ENCODE measurements at regions not wholly inside any gene's neighbourhood (a gene's known extent, or its start where the extent isn't known, plus 50 kb on each side); places are given as distances from the start of the nearest gene placed in this dataset.
"Not testable (repeated sequence)": the region's sequence is repeated elsewhere in the genome, so short reads cannot be mapped to it uniquely, and the experiment has no call there.

DNA sequence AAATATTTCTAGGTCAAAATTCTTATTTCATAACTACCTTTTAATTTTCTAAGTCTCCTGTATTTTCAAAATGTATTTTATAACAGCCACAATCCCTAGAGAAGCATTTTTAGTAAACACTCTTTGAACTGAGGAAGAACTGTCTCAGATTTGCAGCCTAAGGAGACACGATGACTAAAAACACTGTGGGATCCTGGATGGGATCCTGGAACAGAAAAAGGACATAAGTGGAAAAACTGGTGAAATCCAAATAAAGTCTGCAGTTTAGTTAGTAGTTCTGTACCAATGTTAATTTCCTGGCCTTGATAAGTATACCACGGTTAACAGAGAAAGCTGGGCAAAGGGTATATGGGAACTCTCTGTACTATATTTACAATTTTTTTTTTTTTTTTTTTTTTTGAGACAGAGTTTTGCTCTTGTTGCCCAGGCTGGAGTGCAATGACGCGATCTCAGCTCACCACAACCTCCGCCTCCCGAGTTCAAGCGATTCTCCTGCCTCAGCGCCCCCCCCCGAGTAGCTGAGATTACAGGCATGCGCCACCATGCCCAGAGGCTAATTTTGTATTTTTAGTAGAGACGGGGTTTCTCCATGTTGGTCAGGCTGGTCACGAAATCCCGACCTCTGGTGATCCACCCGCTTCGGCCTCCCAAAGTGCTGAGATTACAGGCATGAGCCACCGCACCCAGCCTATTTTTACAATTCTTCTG lies 600.2 kb upstream of the DIPK2B start:
- in situ Hi-C loops (cut with HindIII; ENCODE audit: low pct_unique_long_range_greater_than_20kb, low sequenced_read_pairs) = not testable (repeated sequence)
- DNase-seq (ENCODE audit: low read depth, low spot score) = peak; percentile 84

DNA sequence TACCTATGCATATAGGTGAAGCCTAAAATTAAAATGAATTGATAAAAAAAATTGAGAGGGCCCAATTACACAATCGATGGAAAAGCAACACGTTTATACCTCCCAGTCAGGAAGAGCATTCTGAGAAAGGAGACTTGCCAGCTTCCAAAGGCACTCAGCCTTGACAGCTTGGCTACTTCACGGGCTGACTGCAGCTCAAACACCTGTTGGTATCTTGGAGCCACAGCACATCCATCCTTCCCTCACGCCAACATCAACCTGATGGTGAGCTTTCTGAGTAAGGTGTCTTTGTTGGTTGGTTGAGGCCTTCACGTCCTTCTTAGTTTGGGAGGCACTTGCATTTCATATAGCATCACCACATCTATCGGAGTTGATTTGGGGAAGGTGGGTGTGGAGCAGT lies 598.9 kb upstream of the DIPK2B start:
- in situ Hi-C loops (cut with HindIII; ENCODE audit: low pct_unique_long_range_greater_than_20kb, low sequenced_read_pairs) = no loop called here

DNA sequence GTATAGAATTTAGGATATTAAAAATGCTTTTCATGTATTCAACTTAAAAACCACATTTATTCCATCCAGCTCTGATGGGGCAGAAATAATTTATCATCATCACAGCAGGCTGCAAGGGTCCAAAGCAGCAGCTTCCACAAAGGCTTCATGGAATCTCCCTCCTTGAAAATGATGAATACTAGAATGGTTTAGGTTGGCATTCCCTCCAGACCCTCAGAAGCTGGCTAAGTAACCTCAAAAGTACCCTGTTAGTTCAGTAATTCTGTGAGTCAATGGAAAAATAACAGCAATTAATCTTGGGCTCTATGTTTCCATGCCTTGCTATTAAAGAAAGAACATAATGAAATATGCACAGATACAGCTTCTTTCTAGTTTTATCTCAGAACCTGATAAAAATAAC lies 594.9 kb upstream of the DIPK2B start:
- in situ Hi-C loops (cut with HindIII; ENCODE audit: low pct_unique_long_range_greater_than_20kb, low sequenced_read_pairs) = no loop called here
- DNase-seq (ENCODE audit: low read depth, low spot score) = no peak

More for the DNA sequence above, 598.9 kb upstream of the DIPK2B start:
- DNase-seq (ENCODE audit: low read depth, low spot score) = no peak

DNA sequence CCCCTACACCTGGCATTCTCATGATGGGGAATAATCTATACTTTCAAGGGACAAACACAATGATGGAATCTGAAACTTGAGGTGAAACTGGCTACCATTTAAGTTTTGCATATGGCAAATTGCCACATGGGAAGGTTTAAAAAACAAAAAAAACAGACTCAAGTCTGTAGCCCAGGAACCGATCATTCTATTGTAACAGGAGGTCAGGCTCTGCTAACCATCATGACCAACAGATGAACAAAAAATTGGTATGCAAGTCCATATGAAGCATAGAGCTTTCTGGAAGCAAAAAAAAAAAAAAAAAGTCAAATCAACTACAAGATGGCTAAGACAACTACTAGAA lies 594.3 kb upstream of the DIPK2B start:
- no peak for DNase-seq (ENCODE audit: low read depth, low spot score)
- in situ Hi-C loops (cut with HindIII; ENCODE audit: low pct_unique_long_range_greater_than_20kb, low sequenced_read_pairs) = no loop called here

DNA sequence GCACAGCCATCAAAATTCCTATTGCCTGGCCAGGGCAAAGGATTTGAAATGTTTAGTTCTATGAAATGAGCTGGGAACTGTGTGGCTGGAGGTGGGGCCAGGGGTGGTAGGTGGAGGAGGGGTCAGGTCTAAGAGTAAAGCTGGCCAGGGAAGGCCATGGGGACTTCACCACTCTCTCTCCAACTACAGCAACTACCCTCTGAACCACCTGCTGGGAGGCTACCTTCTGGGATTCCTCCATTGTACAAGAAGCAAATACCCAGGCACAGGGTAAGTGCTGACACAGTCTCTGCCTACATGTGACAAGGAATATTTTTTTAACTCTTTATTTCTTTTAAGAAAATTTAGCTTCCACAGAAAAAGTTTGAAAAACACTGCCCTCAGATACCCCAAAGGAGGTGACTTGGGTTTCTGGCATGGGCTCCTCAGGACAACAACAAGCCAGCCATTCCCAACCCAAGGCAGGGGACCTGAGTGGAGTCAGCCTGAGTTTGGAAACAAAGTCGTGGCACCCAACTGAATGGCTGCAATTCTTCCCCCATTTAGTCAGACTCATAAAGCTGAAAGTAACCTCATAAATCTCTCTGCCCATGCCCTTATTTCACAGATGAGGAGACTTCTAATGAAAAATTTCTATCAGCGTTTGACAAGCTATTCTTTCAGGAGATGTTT lies 593.8 kb upstream of the DIPK2B start:
- in situ Hi-C loops (cut with HindIII; ENCODE audit: low pct_unique_long_range_greater_than_20kb, low sequenced_read_pairs) = no loop called here
- no peak for DNase-seq (ENCODE audit: low read depth, low spot score)

DNA sequence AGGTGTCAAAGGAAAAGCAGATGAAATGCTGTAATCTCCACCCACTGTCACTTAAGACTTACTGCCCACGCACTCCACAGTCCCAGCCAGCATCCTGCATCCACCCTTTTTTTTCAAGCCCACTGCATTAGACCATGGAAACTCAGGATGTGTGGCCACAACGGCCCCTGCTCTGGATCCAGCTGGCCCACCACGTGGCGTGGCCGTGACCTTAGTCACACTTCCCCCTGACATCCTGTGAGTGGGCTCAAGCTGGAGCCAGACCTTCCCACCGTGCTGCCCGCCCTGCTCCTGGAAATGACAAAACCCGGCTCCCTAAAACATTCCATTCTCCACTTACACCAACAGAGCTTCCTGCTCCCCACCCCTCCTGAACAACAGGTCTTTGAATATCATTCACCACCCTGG lies 588.3 kb upstream of the DIPK2B start:
- in situ Hi-C loops (cut with HindIII; ENCODE audit: low pct_unique_long_range_greater_than_20kb, low sequenced_read_pairs) = no loop called here
- DNase-seq (ENCODE audit: low read depth, low spot score) = no peak

DNA sequence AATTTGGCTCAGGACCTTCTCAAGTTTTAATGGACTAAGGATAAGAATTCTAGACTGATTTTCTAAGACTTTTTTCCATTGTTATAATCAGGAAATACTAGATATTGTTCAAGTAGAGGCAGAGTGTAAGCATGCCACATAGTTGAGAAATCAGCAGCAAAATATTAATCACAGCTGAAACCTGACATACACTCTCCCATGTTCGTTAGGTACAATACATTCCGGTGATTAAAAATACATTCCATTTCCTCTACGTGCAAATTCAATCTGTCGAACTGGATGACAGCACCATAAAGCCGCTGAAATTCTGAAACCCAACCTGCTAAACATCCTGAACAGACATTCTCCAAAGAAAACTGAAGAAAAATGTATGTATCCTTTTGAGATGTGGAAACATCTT lies 587.6 kb upstream of the DIPK2B start:
- no peak for DNase-seq (ENCODE audit: low read depth, low spot score)
- in situ Hi-C loops (cut with HindIII; ENCODE audit: low pct_unique_long_range_greater_than_20kb, low sequenced_read_pairs) = no loop called here

DNA sequence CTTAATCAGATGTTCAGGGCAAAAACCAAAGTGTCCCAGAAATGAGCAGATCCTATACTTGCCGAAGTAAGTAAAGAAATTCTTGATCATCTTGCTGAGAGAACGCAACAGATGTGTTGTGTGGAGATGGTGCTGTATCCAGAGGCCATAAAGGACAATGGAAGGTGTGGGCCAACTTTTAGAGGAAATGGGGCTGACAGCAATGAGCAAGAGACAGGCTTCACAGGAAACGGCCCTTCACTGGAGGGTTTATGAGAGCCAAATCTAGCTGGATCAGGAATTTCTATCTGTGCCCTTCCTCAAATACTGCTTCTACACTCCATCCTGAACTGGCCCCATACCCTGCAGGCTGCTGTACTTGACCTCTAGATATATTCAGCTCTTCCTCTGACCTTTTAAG lies 583.9 kb upstream of the DIPK2B start:
- in situ Hi-C loops (cut with HindIII; ENCODE audit: low pct_unique_long_range_greater_than_20kb, low sequenced_read_pairs) = no loop called here

DNA sequence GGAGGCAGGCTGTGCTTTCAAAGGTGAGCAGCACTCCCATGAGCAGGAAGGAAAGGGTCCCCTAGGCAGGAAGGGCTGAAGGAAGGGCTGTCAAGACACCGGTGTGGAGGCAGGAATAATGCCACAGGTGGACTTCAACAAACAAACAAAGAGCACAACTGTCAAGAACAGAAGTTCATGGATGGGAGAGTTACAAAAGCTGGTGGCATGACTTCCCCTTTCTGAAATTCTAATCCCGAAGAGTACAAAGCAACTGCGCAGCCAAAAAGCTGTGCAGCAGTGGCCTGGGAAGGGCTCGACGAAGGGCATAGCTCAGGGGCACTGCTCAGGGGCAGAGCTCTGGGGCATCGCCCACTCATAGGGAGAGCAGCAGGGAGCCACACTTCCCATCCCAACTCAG lies 582.3 kb upstream of the DIPK2B start:
- in situ Hi-C loops (cut with HindIII; ENCODE audit: low pct_unique_long_range_greater_than_20kb, low sequenced_read_pairs) = no loop called here
- no peak for DNase-seq (ENCODE audit: low read depth, low spot score)

More for the DNA sequence above, 583.9 kb upstream of the DIPK2B start:
- no peak for DNase-seq (ENCODE audit: low read depth, low spot score)

DNA sequence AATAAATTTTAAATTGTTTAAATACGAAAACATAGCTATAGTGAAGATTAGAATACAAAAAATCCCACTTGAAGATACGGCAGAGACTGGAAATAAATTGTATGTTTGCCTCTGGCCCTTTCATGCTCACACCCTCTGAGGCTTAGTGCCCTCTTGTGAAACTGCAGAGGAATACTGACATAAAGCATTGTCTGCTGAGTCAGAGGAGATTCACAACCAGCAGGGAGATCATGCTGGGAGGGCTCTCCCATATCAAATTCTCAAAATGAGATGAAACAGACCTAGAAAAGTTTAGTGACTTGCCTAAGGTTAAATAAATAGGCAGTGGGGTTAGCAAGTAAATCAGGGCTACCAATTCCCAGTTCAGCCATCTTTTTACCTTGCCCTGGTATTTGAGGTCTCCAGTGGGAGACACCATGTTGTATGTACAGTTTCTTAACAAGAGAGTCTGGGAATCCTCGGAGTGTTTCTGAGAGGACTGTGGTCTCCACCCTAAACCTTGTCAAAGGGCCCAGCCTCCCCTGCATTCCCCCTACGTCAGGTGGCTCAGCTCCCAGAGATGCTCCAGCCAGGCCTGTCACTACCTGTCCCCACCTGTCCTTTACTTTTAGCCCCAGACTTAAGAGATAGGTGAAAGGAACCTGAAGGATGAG lies 581.4 kb upstream of the DIPK2B start:
- in situ Hi-C loops (cut with HindIII; ENCODE audit: low pct_unique_long_range_greater_than_20kb, low sequenced_read_pairs) = no loop called here
- DNase-seq (ENCODE audit: low read depth, low spot score) = peak; percentile 58

DNA sequence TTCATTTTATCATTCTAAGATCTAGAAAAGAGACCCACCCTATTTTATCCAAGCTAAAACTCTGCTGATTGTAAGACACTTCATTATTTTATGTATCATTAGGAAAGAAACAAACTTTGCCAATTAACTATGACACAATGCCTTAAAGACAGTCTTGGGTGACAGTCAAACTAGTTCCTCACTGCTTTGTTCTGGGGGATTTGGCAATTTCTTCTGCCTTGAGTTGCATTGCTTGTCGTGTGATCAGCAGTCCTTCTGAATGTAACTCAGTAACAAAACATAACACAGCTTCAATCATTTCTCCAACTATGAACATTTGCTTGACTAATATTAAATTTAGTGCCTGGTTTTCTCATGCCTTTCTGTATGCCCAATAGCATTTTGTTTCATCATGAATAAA lies 577.9 kb upstream of the DIPK2B start:
- in situ Hi-C loops (cut with HindIII; ENCODE audit: low pct_unique_long_range_greater_than_20kb, low sequenced_read_pairs) = no loop called here
- no peak for DNase-seq (ENCODE audit: low read depth, low spot score)

DNA sequence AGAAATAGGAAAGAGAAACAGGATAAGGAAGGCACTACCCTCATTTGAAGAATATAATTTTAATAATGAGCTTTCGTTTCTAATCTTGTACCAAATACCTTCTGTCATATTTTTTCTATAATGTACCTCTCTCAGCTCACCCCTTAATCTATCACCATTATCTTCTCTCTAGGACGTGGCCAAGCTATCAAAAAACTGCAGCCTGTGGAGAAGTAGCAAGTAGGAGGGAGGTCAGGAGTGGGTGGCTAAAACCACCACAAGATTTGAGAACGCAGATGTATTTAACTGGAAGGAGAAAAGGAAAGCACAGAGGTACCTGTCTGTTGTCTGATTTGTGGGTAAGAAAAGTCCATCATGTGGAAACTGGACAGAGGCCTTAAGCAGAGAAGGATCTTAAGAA lies 576.7 kb upstream of the DIPK2B start:
- in situ Hi-C loops (cut with HindIII; ENCODE audit: low pct_unique_long_range_greater_than_20kb, low sequenced_read_pairs) = no loop called here
- no peak for DNase-seq (ENCODE audit: low read depth, low spot score)

DNA sequence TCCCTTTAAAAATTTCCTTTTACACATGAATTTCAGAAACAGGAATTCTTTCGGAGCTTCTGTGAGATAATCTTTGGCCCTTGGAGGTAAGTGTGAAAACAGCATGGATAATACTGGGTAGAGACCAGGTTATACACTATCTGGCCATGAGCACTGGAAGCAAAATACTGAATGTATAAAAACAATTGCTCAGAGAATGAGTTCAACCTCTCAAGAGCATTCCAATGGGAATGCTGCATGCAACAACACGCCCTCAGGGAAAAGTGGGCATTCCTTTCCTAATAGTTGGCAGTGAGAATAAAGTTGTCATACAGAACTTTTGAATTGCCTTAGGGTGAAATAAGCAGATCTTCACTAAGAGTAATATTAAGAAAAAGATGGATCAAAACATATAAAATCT lies 574.8 kb upstream of the DIPK2B start:
- DNase-seq (ENCODE audit: low read depth, low spot score) = peak; percentile 64
- in situ Hi-C loops (cut with HindIII; ENCODE audit: low pct_unique_long_range_greater_than_20kb, low sequenced_read_pairs) = no loop called here

DNA sequence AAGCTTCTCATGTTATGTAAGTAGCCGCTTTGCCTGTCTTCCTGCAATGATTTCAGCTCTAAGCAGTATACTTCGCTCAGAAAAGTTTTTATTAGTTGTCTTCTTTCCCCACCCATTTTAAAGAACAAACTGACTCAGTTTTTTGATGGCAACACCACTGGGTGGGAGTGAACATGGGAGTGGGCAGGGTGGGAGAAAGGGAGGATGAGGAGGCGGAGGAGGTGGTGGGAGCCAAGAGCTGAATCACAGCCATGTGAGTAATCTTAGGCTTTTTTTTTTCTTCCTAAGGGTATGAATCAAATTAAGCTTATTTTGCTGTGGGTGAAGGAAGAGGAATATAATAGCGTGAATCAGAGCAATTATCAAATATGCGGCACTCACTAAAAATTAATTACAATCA lies 574.3 kb upstream of the DIPK2B start:
- in situ Hi-C loops (cut with HindIII; ENCODE audit: low pct_unique_long_range_greater_than_20kb, low sequenced_read_pairs) = no loop called here
- DNase-seq (ENCODE audit: low read depth, low spot score) = no peak

DNA sequence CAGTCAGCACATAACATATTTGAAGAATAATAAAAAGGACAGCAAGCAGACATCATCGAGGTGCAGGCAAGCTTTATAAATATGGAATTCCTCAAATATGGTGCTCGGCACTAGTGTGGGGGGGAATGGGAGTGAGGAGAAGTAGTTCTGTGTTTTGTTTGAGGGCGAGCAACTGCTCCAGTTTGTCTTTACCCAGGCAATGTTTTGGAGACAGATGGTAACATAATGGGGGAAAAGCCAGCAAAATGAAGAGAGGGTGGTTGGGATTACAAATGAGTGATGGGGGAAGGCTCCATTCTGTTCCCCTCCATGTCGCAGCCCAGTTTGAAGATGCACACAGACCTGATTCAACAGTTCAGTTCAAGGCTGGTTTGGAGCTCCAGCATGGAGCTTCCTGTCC lies 572.9 kb upstream of the DIPK2B start:
- no peak for DNase-seq (ENCODE audit: low read depth, low spot score)
- in situ Hi-C loops (cut with HindIII; ENCODE audit: low pct_unique_long_range_greater_than_20kb, low sequenced_read_pairs) = no loop called here

DNA sequence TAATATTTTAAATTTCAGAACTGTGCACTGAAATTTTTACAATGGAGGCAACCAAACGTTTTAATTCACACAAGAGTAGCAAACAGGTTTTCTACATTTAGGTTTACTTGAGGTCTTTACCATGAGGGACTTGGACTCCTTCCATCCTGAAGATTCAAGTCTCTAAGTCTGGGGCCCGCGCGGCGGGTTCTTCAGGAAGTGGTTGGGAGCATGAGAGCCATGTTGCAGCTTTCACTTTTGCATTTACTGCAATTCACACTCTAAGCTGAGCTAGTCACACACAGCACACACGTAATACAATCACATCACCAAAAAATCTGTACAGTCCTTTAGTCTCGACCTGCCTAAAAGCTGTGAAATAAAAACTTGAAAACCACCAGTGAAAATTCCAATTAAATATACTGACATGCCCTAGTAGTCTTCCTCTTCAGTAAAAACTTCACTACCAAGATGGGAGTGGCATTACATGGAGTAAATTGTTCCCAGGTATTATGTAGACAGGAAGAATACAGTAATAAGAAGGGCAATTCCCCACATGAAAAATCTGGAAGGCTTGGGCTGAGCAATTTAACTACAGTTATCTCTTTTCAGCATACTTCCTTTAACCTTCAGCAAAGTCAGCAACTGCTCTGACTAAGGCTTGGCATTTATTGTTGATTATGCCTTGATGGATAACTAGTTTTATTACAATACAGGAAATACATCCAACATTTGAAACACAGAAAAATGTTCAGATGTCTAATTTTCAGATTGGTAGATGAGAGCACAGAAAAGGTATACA lies 571.1 kb upstream of the DIPK2B start:
- no peak for DNase-seq (ENCODE audit: low read depth, low spot score)
- in situ Hi-C loops (cut with HindIII; ENCODE audit: low pct_unique_long_range_greater_than_20kb, low sequenced_read_pairs) = no loop called here

DNA sequence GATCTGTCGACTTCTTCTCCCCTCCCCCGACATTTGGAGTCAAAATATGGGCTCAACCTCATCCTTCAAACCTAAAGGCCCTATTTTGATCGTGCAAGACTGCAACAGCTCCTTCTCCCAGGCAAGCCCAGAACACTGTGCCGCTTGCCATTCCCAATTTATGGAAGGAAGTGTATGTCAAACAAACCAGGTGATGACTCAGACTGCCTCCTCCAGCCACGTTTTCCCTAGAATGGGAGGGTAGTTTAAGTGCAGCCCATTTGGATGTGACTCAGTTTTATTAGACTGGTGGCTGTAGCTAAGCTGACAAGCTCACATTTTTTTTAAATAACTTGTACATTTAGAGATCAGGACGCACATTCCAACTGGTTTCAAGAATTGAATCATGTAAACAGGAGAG lies 570.4 kb upstream of the DIPK2B start:
- in situ Hi-C loops (cut with HindIII; ENCODE audit: low pct_unique_long_range_greater_than_20kb, low sequenced_read_pairs) = no loop called here
- DNase-seq (ENCODE audit: low read depth, low spot score) = peak; percentile 48

DNA sequence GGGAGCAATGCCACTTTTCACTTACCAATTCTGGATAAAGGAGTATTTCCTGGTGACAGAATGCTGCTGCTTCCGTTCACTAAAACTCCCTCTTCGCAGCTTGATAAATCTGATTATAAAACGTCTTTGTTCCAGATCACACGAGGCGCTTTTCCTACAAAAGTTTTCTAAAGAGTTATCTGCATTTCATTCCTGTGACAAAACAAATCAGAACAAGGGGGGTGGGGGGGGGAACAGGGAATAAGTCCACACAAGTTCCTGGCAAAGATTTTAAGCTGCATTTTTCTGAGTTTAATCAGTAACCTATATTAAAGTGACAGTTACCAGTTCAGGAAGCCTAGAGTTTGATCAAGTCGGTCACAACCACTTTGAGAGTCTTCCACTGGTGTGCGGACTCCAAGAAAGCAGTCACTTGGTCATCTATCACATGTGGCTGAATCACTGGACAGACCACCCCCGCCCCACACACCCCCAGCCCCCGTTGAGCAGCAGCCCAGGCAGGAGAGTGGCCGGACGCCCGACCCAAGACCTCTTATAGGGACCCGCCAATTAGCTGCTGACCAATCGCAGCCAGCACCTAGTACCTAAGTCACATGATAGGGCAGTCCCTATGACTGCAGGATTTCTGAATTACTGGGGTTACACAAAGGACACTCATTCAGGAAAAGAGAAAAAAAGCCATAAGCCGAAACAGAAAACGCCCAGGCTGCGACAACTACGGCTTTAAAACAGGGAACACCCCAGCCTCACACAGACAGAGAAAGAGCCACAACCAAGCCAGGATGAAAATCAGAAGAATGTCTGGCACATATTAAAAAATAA lies 569.3 kb upstream of the DIPK2B start:
- in situ Hi-C loops (cut with HindIII; ENCODE audit: low pct_unique_long_range_greater_than_20kb, low sequenced_read_pairs) = no loop called here

More for the DNA sequence above, 569.3 kb upstream of the DIPK2B start:
- DNase-seq (ENCODE audit: low read depth, low spot score) = peak; percentile 92

All from SK-MEL-5 (cell line).